HFFc6 (cell line): ENCODE measurements at regions not wholly inside any gene's neighbourhood (a gene's known extent, or its start where the extent isn't known, plus 50 kb on each side); places are given as distances from the start of the nearest gene placed in this dataset.

ENCODE experiments used
- DNase-seq: peaks from one replicate; pipeline ENCODE4 v3.0.0-alpha.2; 2018
- H3K27ac Mint-ChIP-seq: 2 replicates; pipeline ENCODE4 v1.8.0; 2020; ENCODE audit warnings: mild to moderate bottlenecking, mixed read lengths
- H3K27me3 Mint-ChIP-seq: 2 replicates; pipeline ENCODE4 v1.8.0; 2021; ENCODE audit warnings: mild to moderate bottlenecking, moderate library complexity, mixed read lengths; ENCODE audit not compliant: insufficient read depth
- H3K36me3 Mint-ChIP-seq: 2 replicates; pipeline ENCODE4 v1.8.0; 2021; ENCODE audit warnings: low read depth, mixed read lengths
- H3K4me1 Mint-ChIP-seq: 2 replicates; pipeline ENCODE4 v1.8.0; 2020; ENCODE audit warnings: low read depth, mixed read lengths
- H3K4me3 Mint-ChIP-seq: 2 replicates; pipeline ENCODE4 v1.8.0; 2020; ENCODE audit warnings: mild to moderate bottlenecking, moderate library complexity, mixed read lengths
- H3K9me3 Mint-ChIP-seq: 2 replicates; pipeline ENCODE4 v1.8.0; 2020; ENCODE audit warnings: mild to moderate bottlenecking, mixed read lengths
- TF ChIP-seq, protein P1 (sequence below): fragments of 200-600 bp; sonication (generic); IDR thresholded peaks from 2 replicates; pipeline ENCODE4 v1.5.0; 2021; ENCODE audit warnings: antibody characterized with exemption, mild to moderate bottlenecking

DNA sequence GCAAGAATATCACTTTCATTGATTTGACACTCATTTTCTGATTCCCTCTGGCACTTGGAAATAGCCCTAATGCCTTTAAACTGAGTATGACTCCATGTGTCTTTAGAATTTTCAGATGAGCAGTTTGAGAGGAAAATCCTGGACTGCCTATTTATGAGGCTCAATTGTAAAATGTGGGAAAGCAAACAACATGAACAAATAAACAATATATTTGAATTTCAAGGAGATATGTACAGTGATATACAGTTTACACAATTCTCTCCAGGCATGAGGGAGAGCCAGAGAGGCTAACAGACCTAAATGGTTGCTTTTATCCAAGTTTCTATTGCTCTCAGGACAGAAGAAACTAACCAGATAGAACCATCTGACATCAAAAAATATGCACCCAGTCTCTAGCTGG is 748.2 kb upstream of the NRSN1 start:
- no peak overlapping the region for H3K27ac Mint-ChIP-seq
- TF ChIP-seq, protein P1, sequence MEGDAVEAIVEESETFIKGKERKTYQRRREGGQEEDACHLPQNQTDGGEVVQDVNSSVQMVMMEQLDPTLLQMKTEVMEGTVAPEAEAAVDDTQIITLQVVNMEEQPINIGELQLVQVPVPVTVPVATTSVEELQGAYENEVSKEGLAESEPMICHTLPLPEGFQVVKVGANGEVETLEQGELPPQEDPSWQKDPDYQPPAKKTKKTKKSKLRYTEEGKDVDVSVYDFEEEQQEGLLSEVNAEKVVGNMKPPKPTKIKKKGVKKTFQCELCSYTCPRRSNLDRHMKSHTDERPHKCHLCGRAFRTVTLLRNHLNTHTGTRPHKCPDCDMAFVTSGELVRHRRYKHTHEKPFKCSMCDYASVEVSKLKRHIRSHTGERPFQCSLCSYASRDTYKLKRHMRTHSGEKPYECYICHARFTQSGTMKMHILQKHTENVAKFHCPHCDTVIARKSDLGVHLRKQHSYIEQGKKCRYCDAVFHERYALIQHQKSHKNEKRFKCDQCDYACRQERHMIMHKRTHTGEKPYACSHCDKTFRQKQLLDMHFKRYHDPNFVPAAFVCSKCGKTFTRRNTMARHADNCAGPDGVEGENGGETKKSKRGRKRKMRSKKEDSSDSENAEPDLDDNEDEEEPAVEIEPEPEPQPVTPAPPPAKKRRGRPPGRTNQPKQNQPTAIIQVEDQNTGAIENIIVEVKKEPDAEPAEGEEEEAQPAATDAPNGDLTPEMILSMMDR = no peak
- 0 out of 2 replicates have a peak, but pooled peaks cover 4% of the 10 kb centered on the region for H3K36me3 Mint-ChIP-seq
- H3K27me3 Mint-ChIP-seq = no peaks in the 10 kb centered on the region
- DNase-seq = no peak
- peaks cover 20% of the 10 kb centered on the region for H3K9me3 Mint-ChIP-seq
- no peaks in the 10 kb centered on the region for H3K4me1 Mint-ChIP-seq
- no peak overlapping the region for H3K4me3 Mint-ChIP-seq

GRCh38 chr6:23380465-23380864 is 745.5 kb upstream of the NRSN1 start:
- TF ChIP-seq, protein P1 = no peak

GRCh38 chr6:23388086-23388783 is 737.8 kb upstream of the NRSN1 start:
- Mint-ChIP-seq H3K9me3 (peaks cover 48% of the 10 kb centered on the region), H3K36me3 (peaks cover 7% of the 10 kb centered on the region; the same call in 1 of the 2 replicates), H3K27ac (no peak overlapping the region), H3K4me1 (no peaks in the 10 kb centered on the region), H3K4me3 (no peak overlapping the region), H3K27me3 (no peaks in the 10 kb centered on the region)
- TF ChIP-seq, protein P1 = no peak
- no peak for DNase-seq

More at GRCh38 chr6:23380465-23380864, 745.5 kb upstream of the NRSN1 start:
- DNase-seq = no peak
- Mint-ChIP-seq H3K36me3 (0 out of 2 replicates have a peak, but pooled peaks cover 4% of the 10 kb centered on the region), H3K4me1 (no peaks in the 10 kb centered on the region), H3K27me3 (no peaks in the 10 kb centered on the region), H3K27ac (no peak overlapping the region), H3K4me3 (no peak overlapping the region), H3K9me3 (peaks cover 25% of the 10 kb centered on the region)

DNA sequence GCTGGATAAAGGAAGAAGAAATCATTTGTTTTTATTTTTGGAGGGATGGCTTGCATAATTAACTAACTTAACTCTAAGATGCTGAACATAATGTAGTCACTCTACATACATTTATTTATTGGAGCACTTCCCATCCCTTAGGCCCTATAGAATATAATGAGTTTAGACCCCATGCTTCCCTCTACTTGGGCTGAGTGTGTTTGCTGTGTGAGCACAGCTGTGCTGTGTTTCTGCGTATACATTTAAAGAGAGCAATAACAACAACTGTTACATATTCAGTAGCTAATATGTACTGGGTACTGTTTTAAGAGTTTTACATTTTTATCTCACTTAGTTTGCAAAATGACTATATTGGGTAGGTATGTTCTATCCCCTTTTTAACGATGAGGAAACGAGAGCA is 736.6 kb upstream of the NRSN1 start:
- TF ChIP-seq, protein P1 = no peak
- no peak for DNase-seq
- Mint-ChIP-seq H3K36me3 (peaks cover 7% of the 10 kb centered on the region; the same call in 1 of the 2 replicates), H3K27ac (no peak overlapping the region), H3K27me3 (no peaks in the 10 kb centered on the region), H3K4me3 (no peak overlapping the region), H3K9me3 (peaks cover 45% of the 10 kb centered on the region), H3K4me1 (no peaks in the 10 kb centered on the region)

DNA sequence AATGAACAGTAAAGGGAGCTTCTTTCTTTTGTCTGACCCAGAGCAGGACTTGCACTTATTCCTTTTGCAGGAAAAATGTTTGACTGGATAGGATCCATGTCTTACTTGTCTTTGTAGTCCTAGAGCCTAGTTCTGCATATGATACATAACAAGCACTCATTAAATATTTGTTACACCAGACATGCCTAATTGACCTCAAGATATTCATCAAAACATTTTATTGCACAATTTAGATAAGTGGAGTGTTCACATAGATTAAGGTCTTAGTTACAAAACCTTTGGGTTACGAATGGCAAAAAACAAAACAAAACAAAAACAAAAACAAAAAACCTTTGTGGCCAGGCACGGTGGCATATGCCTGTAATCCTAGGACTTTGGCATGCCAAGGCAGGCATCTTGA is 735.8 kb upstream of the NRSN1 start:
- TF ChIP-seq, protein P1 = no peak
- no peak overlapping the region for H3K4me3 Mint-ChIP-seq
- no peaks in the 10 kb centered on the region for H3K4me1 Mint-ChIP-seq
- DNase-seq = no peak
- H3K27me3 Mint-ChIP-seq = no peaks in the 10 kb centered on the region
- H3K36me3 Mint-ChIP-seq = peaks cover 7% of the 10 kb centered on the region; the same call in 1 of the 2 replicates
- peaks cover 44% of the 10 kb centered on the region for H3K9me3 Mint-ChIP-seq
- no peak overlapping the region for H3K27ac Mint-ChIP-seq
